Esophagus muscularis mucosa (tissue), 3 donors: ENCODE measurements at regions not wholly inside any gene's neighbourhood (a gene's known extent, or its start where the extent isn't known, plus 50 kb on each side); places are given as distances from the start of the nearest gene placed in this dataset.

Source experiments
- CTCF ChIP-seq, 3 experiments: fragments of 200-600 bp in 2 of 3; fragments of 450-650 bp in 1 of 3; sonication (generic) in 2 of 3; IDR thresholded peaks; one replicate each; pipeline ENCODE4 v1.5.1; 2017 to 2019; ENCODE audit warnings: antibody characterized with exemption in 3 of 3, mild to moderate bottlenecking in 2 of 3, moderate library complexity in 1 of 3
- EP300 ChIP-seq: sonication (generic); formaldehyde crosslinking; IDR thresholded peaks from one replicate; pipeline ENCODE4 v1.6.1; 2017; ENCODE audit warnings: antibody characterized with exemption

- TF ChIP-seq EP300: no peak
- no peak for TF ChIP-seq CTCF (IDR thresholded peaks at IDR 0.05)
These were observed 179.9 kb upstream of the TMEM106B start for GRCh38 chr7:12031186-12031585.
